Prostate gland (tissue), 2 donors: ENCODE measurements at regions not wholly inside any gene's neighbourhood (a gene's known extent, or its start where the extent isn't known, plus 50 kb on each side); places are given as distances from the start of the nearest gene placed in this dataset.

Source experiments
- DNase-seq: peaks from one replicate; pipeline ENCODE4 v3.0.0-alpha.2; 2019; ENCODE audit warnings: low spot score
- H3K27ac ChIP-seq, 2 donors: fragments of 200-600 bp; sonication (generic); 2 replicates each; pipeline ENCODE4 v1.5.1; 2017 to 2019
- H3K27me3 ChIP-seq: fragments of 200-600 bp; sonication (generic); replicated peaks from 2 replicates; pipeline ENCODE4 v1.5.1; 2019; ENCODE audit not compliant: insufficient read depth
- H3K36me3 ChIP-seq, 2 donors: fragments of 200-600 bp; sonication (generic); 1 replicate in 1 of 2; 2 replicates in 1 of 2; pipeline versions ENCODE4 v1.5.1 to v1.8.1; 2017 to 2019
- H3K4me1 ChIP-seq: fragments of 200-600 bp; sonication (generic); replicated peaks from 2 replicates; pipeline ENCODE4 v1.5.1; 2019
- H3K4me3 ChIP-seq, 2 donors: fragments of 200-600 bp; sonication (generic); 2 replicates each; pipeline ENCODE4 v1.5.1; 2017 to 2019
- H3K9me3 ChIP-seq: fragments of 200-600 bp; sonication (generic); 2 replicates; pipeline ENCODE4 v1.5.1; 2017
- CTCF ChIP-seq, 4 experiments: fragments of 200-600 bp in 2 of 4; fragments of 450-650 bp in 2 of 4; sonication (generic) in 2 of 4; IDR thresholded peaks; 1 replicate in 3 of 4; 2 replicates in 1 of 4; pipeline ENCODE4 v1.5.1; 2016 to 2019; ENCODE audit warnings: antibody characterized with exemption in 4 of 4, mild to moderate bottlenecking in 2 of 4, moderate library complexity in 2 of 4
- POLR2A ChIP-seq: fragments of 450-650 bp; IDR thresholded peaks from one replicate; pipeline ENCODE4 v1.6.1; 2016; ENCODE audit warnings: antibody characterized with exemption, mild to moderate bottlenecking
- POLR2AphosphoS5 ChIP-seq: sonication (generic); formaldehyde crosslinking; IDR thresholded peaks from one replicate; pipeline ENCODE4 v1.6.1; 2017; ENCODE audit warnings: antibody characterized with exemption
- WGBS: methylation state at CpG from one replicate; pipeline ENCODE4 v1.1.5; 2018; 5-methylcytosine and 5-hydroxymethylcytosine counted together
- intact Hi-C: fragments of 100-400 bp; cut with DNase I; formaldehyde crosslinking; loops from one replicate; pipeline ENCODE4 v1.14.2; 2022

DNA sequence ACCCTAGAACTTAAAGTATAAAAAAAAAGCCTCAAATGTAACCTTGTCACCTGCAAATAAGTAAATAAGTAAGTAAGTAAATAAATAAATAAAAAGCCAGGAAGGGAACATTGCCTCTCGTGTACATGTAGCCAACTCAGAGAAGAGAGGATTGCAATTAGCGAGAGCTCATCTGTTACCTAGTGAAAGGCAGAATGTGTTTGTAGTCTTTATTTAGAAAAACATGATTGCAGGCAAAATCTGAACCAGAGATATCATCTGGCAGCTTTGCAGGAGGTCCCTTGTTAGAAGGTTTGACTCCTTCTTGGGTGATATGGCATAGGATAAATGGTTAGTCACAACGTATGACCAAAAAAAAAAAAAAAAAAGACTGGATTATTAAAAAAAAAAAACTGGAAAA is 71.6 kb upstream of the SYN2 start:
- DNase-seq: no peak
- intact Hi-C loops: no loop called here
- TF ChIP-seq POLR2A (no peak), CTCF (IDR thresholded peaks at IDR 0.05) (no peak), POLR2AphosphoS5 (no peak)
- H3K9me3 ChIP-seq: no peaks in the 10 kb centered on the region
- no peaks in the 10 kb centered on the region for H3K36me3 ChIP-seq
- no peaks in the 10 kb centered on the region for H3K27me3 ChIP-seq
- 67% methylated on average over 3 of the region's 3 CpGs for WGBS
- H3K4me1 ChIP-seq: no peaks in the 10 kb centered on the region
- H3K4me3 ChIP-seq: no peak overlapping the region
- H3K27ac ChIP-seq: no peak overlapping the region

- TF ChIP-seq POLR2AphosphoS5 (no peak), CTCF (IDR thresholded peaks at IDR 0.05) (no peak), POLR2A (no peak)
- intact Hi-C loops: no loop called here
- WGBS: 69% methylated on average over 9 of the region's 9 CpGs
Measured at GRCh38 chr3:11933529-11933928, 70.7 kb upstream of the SYN2 start.

GRCh38 chr3:11944052-11944673 is 60.0 kb upstream of the SYN2 start:
- peak in 2 of 4 experiments; percentile 28 to 46 for TF ChIP-seq CTCF (IDR thresholded peaks at IDR 0.05)
- TF ChIP-seq POLR2A: no peak
- intact Hi-C loops: no loop called here
- no peak for DNase-seq
- Histone ChIP-seq H3K4me3 (no peak overlapping the region), H3K27me3 (no peaks in the 10 kb centered on the region), H3K9me3 (no peaks in the 10 kb centered on the region), H3K4me1 (no peaks in the 10 kb centered on the region), H3K27ac (no peak overlapping the region), H3K36me3 (no peaks in the 10 kb centered on the region)
- WGBS: 30% methylated on average over 7 of the region's 7 CpGs

More at GRCh38 chr3:11933529-11933928, 70.7 kb upstream of the SYN2 start:
- no peak for DNase-seq
- Histone ChIP-seq H3K9me3 (no peaks in the 10 kb centered on the region), H3K27me3 (no peaks in the 10 kb centered on the region), H3K4me1 (no peaks in the 10 kb centered on the region), H3K4me3 (no peak overlapping the region), H3K27ac (no peak overlapping the region), H3K36me3 (no peaks in the 10 kb centered on the region)

DNA sequence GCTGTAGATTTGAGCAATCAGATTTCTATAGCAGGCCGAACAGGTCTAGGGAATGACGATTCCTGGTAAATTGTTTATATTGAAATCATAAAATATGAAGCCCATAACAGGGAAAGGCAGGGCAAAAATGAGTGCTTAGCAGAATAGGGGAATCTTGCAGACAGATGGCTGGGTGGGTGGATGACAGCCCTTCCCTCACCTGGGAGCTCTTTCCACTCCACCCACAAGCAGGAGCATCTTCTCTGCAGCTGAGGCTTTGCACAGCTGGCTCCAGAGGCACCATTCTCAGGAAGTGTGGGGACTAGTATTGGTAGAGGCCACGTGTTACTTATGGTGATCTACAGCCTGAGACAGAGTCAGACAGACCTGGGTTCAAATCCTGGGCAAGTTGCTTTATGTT is 55.9 kb upstream of the SYN2 start:
- DNase-seq: no peak
- 70% methylated on average over 3 of the region's 3 CpGs for WGBS
- H3K36me3 ChIP-seq: no peaks in the 10 kb centered on the region
- H3K4me1 ChIP-seq: no peaks in the 10 kb centered on the region
- no peak overlapping the region for H3K27ac ChIP-seq
- no peaks in the 10 kb centered on the region for H3K9me3 ChIP-seq
- TF ChIP-seq POLR2AphosphoS5 (no peak), CTCF (IDR thresholded peaks at IDR 0.05) (no peak)
- no peaks in the 10 kb centered on the region for H3K27me3 ChIP-seq
- intact Hi-C loops: no loop called here
- no peak overlapping the region for H3K4me3 ChIP-seq

DNA sequence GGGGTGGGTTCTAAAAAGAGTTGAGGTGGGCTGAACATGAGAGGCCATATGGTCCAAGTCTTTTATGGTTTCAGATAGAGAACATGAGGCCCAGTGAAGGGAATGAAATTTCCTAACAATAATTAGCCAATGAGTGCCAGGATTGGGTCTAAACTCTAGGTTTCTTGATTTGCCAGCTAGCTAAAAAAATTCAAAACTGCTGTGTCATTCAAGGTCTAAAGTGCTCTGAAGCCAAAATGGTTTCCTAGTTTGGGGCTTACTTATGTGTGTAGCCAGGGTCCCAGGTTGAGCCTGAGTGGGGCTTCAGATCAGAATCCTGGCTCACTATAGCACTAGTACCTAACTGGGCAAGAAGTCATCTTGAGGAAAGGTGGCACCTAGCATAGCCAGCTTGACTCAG is 55.3 kb upstream of the SYN2 start:
- no peak for DNase-seq
- H3K9me3 ChIP-seq: no peaks in the 10 kb centered on the region
- no peak overlapping the region for H3K27ac ChIP-seq
- no peak overlapping the region for H3K4me3 ChIP-seq
- H3K4me1 ChIP-seq: no peaks in the 10 kb centered on the region
- TF ChIP-seq CTCF (IDR thresholded peaks at IDR 0.05): no peak
- TF ChIP-seq POLR2AphosphoS5: no peak
- no peak for TF ChIP-seq POLR2A
- no peaks in the 10 kb centered on the region for H3K36me3 ChIP-seq
- intact Hi-C loops: no loop called here
- H3K27me3 ChIP-seq: no peaks in the 10 kb centered on the region
